ENCODE measurements at regions not wholly inside any gene's neighbourhood (a gene's known extent, or its start where the extent isn't known, plus 50 kb on each side); places are given as distances from the start of the nearest gene placed in this dataset.

GRCh38 chr4:160265014-160265413 lies 1162.1 kb downstream of the RAPGEF2 start:
- Histone ChIP-seq H3K9me3 (ENCODE audit: insufficient read depth, low read length) (no peaks in the 10 kb centered on the region), H3K4me3 (ENCODE audit: low read length) (no peak overlapping the region), H3K79me2 (ENCODE audit: low read length) (no peaks in the 10 kb centered on the region), H4K20me1 (ENCODE audit: insufficient read depth, low read length) (no peaks in the 10 kb centered on the region), H3K9ac (ENCODE audit: low read length) (no peak overlapping the region), H3K27me3 (ENCODE audit: low read depth, low read length) (no peaks in the 10 kb centered on the region), H3K4me1 (ENCODE audit: low read length) (no peaks in the 10 kb centered on the region), H3K27ac (ENCODE audit: low read length) (no peak overlapping the region), H3K4me2 (ENCODE audit: low read length) (no peak overlapping the region), H2AFZ (ENCODE audit: low read depth, low read length) (no peak overlapping the region), H3K36me3 (replicated peaks; ENCODE audit: low read depth, low read length) (no peaks in the 10 kb centered on the region)
- TF ChIP-seq CTCF (IDR thresholded peaks at IDR 0.05; ENCODE audit: low read depth, low read length) (no peak), EZH2phosphoT487 (IDR thresholded peaks at IDR 0.05; ENCODE audit: low read depth) (no peak)

- Histone ChIP-seq H2AFZ (ENCODE audit: low read depth, low read length) (no peak overlapping the region), H3K4me3 (ENCODE audit: low read length) (no peak overlapping the region), H3K9me3 (ENCODE audit: insufficient read depth, low read length) (no peaks in the 10 kb centered on the region), H3K4me2 (ENCODE audit: low read length) (no peak overlapping the region), H4K20me1 (ENCODE audit: insufficient read depth, low read length) (no peaks in the 10 kb centered on the region), H3K27ac (ENCODE audit: low read length) (no peak overlapping the region), H3K79me2 (ENCODE audit: low read length) (no peaks in the 10 kb centered on the region), H3K36me3 (replicated peaks; ENCODE audit: low read depth, low read length) (no peaks in the 10 kb centered on the region), H3K4me1 (ENCODE audit: low read length) (no peaks in the 10 kb centered on the region), H3K9ac (ENCODE audit: low read length) (no peak overlapping the region), H3K27me3 (ENCODE audit: low read depth, low read length) (no peaks in the 10 kb centered on the region)
- no peak for TF ChIP-seq EZH2phosphoT487 (IDR thresholded peaks at IDR 0.05; ENCODE audit: low read depth)
- no peak for TF ChIP-seq CTCF (IDR thresholded peaks at IDR 0.05; ENCODE audit: low read depth, low read length)
Measured at GRCh38 chr4:160265836-160266235, 1163.0 kb downstream of the RAPGEF2 start.

- Histone ChIP-seq H3K36me3 (replicated peaks; ENCODE audit: low read depth, low read length) (no peaks in the 10 kb centered on the region), H3K9me3 (ENCODE audit: insufficient read depth, low read length) (no peaks in the 10 kb centered on the region), H3K79me2 (ENCODE audit: low read length) (no peaks in the 10 kb centered on the region), H3K4me3 (ENCODE audit: low read length) (no peak overlapping the region), H3K4me1 (ENCODE audit: low read length) (no peaks in the 10 kb centered on the region), H3K27me3 (ENCODE audit: low read depth, low read length) (no peaks in the 10 kb centered on the region), H3K4me2 (ENCODE audit: low read length) (no peak overlapping the region), H2AFZ (ENCODE audit: low read depth, low read length) (no peak overlapping the region), H3K27ac (ENCODE audit: low read length) (no peak overlapping the region), H4K20me1 (ENCODE audit: insufficient read depth, low read length) (no peaks in the 10 kb centered on the region), H3K9ac (ENCODE audit: low read length) (no peak overlapping the region)
- no peak for TF ChIP-seq EZH2phosphoT487 (IDR thresholded peaks at IDR 0.05; ENCODE audit: low read depth)
- TF ChIP-seq CTCF (IDR thresholded peaks at IDR 0.05; ENCODE audit: low read depth, low read length): no peak
Measured at GRCh38 chr4:160276785-160277325, 1174.0 kb downstream of the RAPGEF2 start.

GRCh38 chr4:160283081-160283480 lies 1180.2 kb downstream of the RAPGEF2 start:
- no peaks in the 10 kb centered on the region for H3K79me2 ChIP-seq (ENCODE audit: low read length)
- no peaks in the 10 kb centered on the region for H4K20me1 ChIP-seq (ENCODE audit: insufficient read depth, low read length)
- no peaks in the 10 kb centered on the region for H3K36me3 ChIP-seq (replicated peaks; ENCODE audit: low read depth, low read length)
- TF ChIP-seq EZH2phosphoT487 (IDR thresholded peaks at IDR 0.05; ENCODE audit: low read depth): no peak
- no peak for TF ChIP-seq CTCF (IDR thresholded peaks at IDR 0.05; ENCODE audit: low read depth, low read length)
- no peak overlapping the region for H3K4me2 ChIP-seq (ENCODE audit: low read length)
- no peaks in the 10 kb centered on the region for H3K4me1 ChIP-seq (ENCODE audit: low read length)
- H2AFZ ChIP-seq (ENCODE audit: low read depth, low read length): 0 out of 2 replicates have a peak overlapping the region, but pooled peaks have one; percentile 15
- no peak overlapping the region for H3K27ac ChIP-seq (ENCODE audit: low read length)
- no peak overlapping the region for H3K9ac ChIP-seq (ENCODE audit: low read length)
- no peaks in the 10 kb centered on the region for H3K9me3 ChIP-seq (ENCODE audit: insufficient read depth, low read length)
- no peaks in the 10 kb centered on the region for H3K27me3 ChIP-seq (ENCODE audit: low read depth, low read length)
- H3K4me3 ChIP-seq (ENCODE audit: low read length): no peak overlapping the region

Data from OCI-LY3 (cell line).